ENCODE measurements at regions not wholly inside any gene's neighbourhood (a gene's known extent, or its start where the extent isn't known, plus 50 kb on each side); places are given as distances from the start of the nearest gene placed in this dataset.
"Not testable (repeated sequence)": the region's sequence is repeated elsewhere in the genome, so short reads cannot be mapped to it uniquely, and the experiment has no call there.

- DNase-seq = no peak
- CTCF ChIA-PET = no interaction called here
- Mint-ChIP-seq H3K9me3 (peaks cover 2% of the 10 kb centered on the region), H3K4me1 (ENCODE audit: low read depth) (no peaks in the 10 kb centered on the region), H3K27ac (no peak overlapping the region), H3K27me3 (ENCODE audit: low read depth) (no peaks in the 10 kb centered on the region), H3K36me3 (ENCODE audit: low read depth) (no peaks in the 10 kb centered on the region), H3K4me3 (no peak overlapping the region)
- intact Hi-C loops (cut with micrococcal nuclease) = no loop called here
These were observed 824.8 kb upstream of the GALNTL6 start for GRCh38 chr4:170988446-170988845.

DNA sequence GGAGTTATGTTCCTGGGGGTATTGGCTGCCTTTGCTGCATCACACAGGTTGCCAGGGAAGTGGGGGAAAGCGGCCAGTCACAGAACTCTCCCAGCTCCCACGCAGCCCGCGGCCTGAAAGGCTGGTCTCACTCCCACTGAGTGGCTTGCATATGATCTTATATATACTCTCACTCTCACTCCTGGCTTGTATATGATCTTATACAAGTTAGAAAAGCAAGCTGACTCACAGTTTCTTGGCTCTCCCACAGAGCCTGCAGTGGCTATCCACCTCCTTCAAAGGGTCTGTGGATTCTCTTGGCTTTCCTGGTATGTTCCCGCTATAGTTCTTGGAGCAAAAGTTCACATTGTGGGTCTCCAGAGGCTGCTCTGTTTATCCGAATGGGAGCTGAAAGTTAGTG lies 833.5 kb upstream of the GALNTL6 start:
- peaks cover 11% of the 10 kb centered on the region for H3K9me3 Mint-ChIP-seq
- no peaks in the 10 kb centered on the region for H3K4me1 Mint-ChIP-seq (ENCODE audit: low read depth)
- no peak overlapping the region for H3K4me3 Mint-ChIP-seq
- no peak overlapping the region for H3K27ac Mint-ChIP-seq
- CTCF ChIA-PET = interaction anchor here (0.6 kb wide), 1 partner anchor 195 kb away, joined by 3 read pairs; no protein-coding TSS in a partner anchor
- DNase-seq = no peak
- H3K36me3 Mint-ChIP-seq (ENCODE audit: low read depth) = no peaks in the 10 kb centered on the region
- H3K27me3 Mint-ChIP-seq (ENCODE audit: low read depth) = no peaks in the 10 kb centered on the region
- intact Hi-C loops (cut with micrococcal nuclease) = no loop called here

DNA sequence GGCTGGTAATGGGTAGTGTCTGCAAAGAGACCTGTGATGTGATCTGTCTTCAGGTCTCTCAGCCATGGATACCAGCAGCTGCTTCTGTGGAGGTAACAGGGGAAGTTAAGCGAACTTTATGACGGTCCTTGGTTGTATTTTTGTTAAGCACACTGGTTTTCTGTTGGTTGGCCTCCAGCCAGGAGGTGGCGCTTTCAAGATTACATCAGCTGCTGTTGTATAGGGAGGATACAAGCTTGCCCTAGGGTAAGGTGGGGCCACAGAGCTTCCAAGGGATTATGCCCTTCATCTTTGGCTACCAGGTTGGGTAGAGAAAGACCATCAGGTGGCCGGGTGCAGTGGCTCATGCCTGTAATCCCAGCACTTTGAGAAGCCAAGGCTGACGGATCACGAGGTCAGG lies 834.2 kb upstream of the GALNTL6 start:
- no peaks in the 10 kb centered on the region for H3K27me3 Mint-ChIP-seq (ENCODE audit: low read depth)
- intact Hi-C loops (cut with micrococcal nuclease) = no loop called here
- H3K27ac Mint-ChIP-seq = no peak overlapping the region
- H3K36me3 Mint-ChIP-seq (ENCODE audit: low read depth) = no peaks in the 10 kb centered on the region
- H3K4me3 Mint-ChIP-seq = no peak overlapping the region
- CTCF ChIA-PET = interaction anchor here (1.8 kb wide), 1 partner anchor 12 kb away, joined by 4 read pairs; no protein-coding TSS in a partner anchor
- peaks cover 15% of the 10 kb centered on the region for H3K9me3 Mint-ChIP-seq
- DNase-seq = no peak
- no peaks in the 10 kb centered on the region for H3K4me1 Mint-ChIP-seq (ENCODE audit: low read depth)

GRCh38 chr4:170949084-170949483 lies 859.3 kb upstream of the AADAT start:
- Mint-ChIP-seq H3K4me3 (no peak overlapping the region), H3K9me3 (peaks cover 9% of the 10 kb centered on the region), H3K27me3 (ENCODE audit: low read depth) (no peaks in the 10 kb centered on the region), H3K4me1 (ENCODE audit: low read depth) (no peaks in the 10 kb centered on the region), H3K36me3 (ENCODE audit: low read depth) (no peaks in the 10 kb centered on the region), H3K27ac (no peak overlapping the region)
- DNase-seq = no peak
- intact Hi-C loops (cut with micrococcal nuclease) = no loop called here
- CTCF ChIA-PET = no interaction called here

DNA sequence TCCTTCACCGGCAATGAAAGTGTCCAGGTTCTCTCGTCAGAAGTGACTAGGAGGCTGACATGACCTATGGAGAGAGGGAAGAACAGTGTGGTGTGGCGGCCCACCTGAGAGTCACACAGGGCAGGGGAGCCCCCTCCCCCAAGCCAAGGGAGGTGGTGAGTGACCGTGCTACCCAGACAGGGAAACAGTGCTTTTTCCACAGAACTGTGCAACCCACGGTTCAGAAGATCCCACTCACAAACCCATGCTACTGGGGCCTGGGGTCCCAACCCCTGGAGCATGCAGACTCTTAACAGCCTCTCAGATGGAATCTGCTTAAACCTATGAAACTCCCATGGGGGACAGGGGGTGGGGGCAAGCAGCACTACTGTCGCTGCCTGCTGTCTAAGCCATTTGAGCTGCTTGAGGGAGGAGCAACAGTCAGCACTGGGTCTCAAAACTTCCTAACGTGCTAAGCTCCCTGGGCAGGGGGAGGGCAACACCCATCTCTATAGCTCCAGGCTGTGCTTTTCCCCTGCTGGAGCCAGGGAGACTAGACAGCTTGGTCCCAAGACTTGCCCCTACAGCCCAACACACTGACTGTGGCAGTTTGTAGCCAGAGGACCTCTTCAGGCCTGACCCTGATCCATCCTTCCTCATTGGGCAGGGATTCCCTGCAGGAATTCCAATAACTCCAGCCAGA lies 850.4 kb upstream of the AADAT start:
- no peaks in the 10 kb centered on the region for H3K27me3 Mint-ChIP-seq (ENCODE audit: low read depth)
- no peak for DNase-seq
- no peaks in the 10 kb centered on the region for H3K36me3 Mint-ChIP-seq (ENCODE audit: low read depth)
- no peaks in the 10 kb centered on the region for H3K4me1 Mint-ChIP-seq (ENCODE audit: low read depth)
- intact Hi-C loops (cut with micrococcal nuclease) = no loop called here
- no peak overlapping the region for H3K4me3 Mint-ChIP-seq
- CTCF ChIA-PET = no interaction called here
- H3K9me3 Mint-ChIP-seq = peaks cover 20% of the 10 kb centered on the region
- H3K27ac Mint-ChIP-seq = no peak overlapping the region

GRCh38 chr4:170938588-170938987 lies 848.8 kb upstream of the AADAT start:
- intact Hi-C loops (cut with micrococcal nuclease) = no loop called here
- Mint-ChIP-seq H3K27ac (no peak overlapping the region), H3K4me1 (ENCODE audit: low read depth) (no peaks in the 10 kb centered on the region), H3K9me3 (peaks cover 18% of the 10 kb centered on the region), H3K27me3 (ENCODE audit: low read depth) (no peaks in the 10 kb centered on the region), H3K4me3 (no peak overlapping the region), H3K36me3 (ENCODE audit: low read depth) (no peaks in the 10 kb centered on the region)
- CTCF ChIA-PET = interaction anchor here (0.6 kb wide), 1 partner anchor 23 kb away, joined by 3 read pairs; no protein-coding TSS in a partner anchor
- DNase-seq = no peak

DNA sequence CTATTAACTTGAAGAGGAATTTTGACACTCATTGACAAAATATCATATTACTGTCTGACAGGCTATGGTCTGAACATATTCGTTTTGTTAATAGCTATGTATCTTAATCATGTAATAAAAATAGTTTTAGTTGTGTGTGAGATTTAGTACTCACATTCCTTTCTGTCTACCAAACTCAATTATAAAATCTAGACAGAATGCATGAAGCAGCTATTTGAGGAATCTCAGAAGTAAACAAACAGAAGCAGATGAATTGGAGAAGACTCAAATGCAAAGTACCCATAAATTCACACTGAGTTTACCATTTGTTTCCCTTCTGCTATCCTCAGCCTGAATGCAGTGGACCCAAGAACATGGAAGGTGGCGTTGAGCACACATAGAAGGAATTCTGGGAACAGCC lies 841.6 kb upstream of the AADAT start:
- peaks cover 3% of the 10 kb centered on the region for H3K9me3 Mint-ChIP-seq
- no peaks in the 10 kb centered on the region for H3K36me3 Mint-ChIP-seq (ENCODE audit: low read depth)
- intact Hi-C loops (cut with micrococcal nuclease) = no loop called here
- no peak for DNase-seq
- no peak overlapping the region for H3K4me3 Mint-ChIP-seq
- no peak overlapping the region for H3K27ac Mint-ChIP-seq
- CTCF ChIA-PET = no interaction called here
- H3K27me3 Mint-ChIP-seq (ENCODE audit: low read depth) = no peaks in the 10 kb centered on the region
- H3K4me1 Mint-ChIP-seq (ENCODE audit: low read depth) = no peaks in the 10 kb centered on the region

GRCh38 chr4:170888660-170889059 lies 798.9 kb upstream of the AADAT start:
- no peak overlapping the region for H3K27ac Mint-ChIP-seq
- peaks cover 2% of the 10 kb centered on the region for H3K9me3 Mint-ChIP-seq
- H3K36me3 Mint-ChIP-seq (ENCODE audit: low read depth) = no peaks in the 10 kb centered on the region
- no peak for DNase-seq
- no peak overlapping the region for H3K4me3 Mint-ChIP-seq
- CTCF ChIA-PET = no interaction called here
- no peaks in the 10 kb centered on the region for H3K27me3 Mint-ChIP-seq (ENCODE audit: low read depth)
- intact Hi-C loops (cut with micrococcal nuclease) = no loop called here
- H3K4me1 Mint-ChIP-seq (ENCODE audit: low read depth) = no peaks in the 10 kb centered on the region

GRCh38 chr4:170887396-170887795 lies 797.6 kb upstream of the AADAT start:
- no peak overlapping the region for H3K27ac Mint-ChIP-seq
- H3K9me3 Mint-ChIP-seq = peaks cover 6% of the 10 kb centered on the region
- no peaks in the 10 kb centered on the region for H3K36me3 Mint-ChIP-seq (ENCODE audit: low read depth)
- no peaks in the 10 kb centered on the region for H3K27me3 Mint-ChIP-seq (ENCODE audit: low read depth)
- CTCF ChIA-PET = no interaction called here
- no peak for DNase-seq
- intact Hi-C loops (cut with micrococcal nuclease) = no loop called here
- H3K4me3 Mint-ChIP-seq = no peak overlapping the region
- no peaks in the 10 kb centered on the region for H3K4me1 Mint-ChIP-seq (ENCODE audit: low read depth)

GRCh38 chr4:170884969-170885570 lies 795.3 kb upstream of the AADAT start:
- H3K27ac Mint-ChIP-seq = no peak overlapping the region
- H3K36me3 Mint-ChIP-seq (ENCODE audit: low read depth) = no peaks in the 10 kb centered on the region
- intact Hi-C loops (cut with micrococcal nuclease) = no loop called here
- CTCF ChIA-PET = interaction anchor here (1.2 kb wide), 1 partner anchor 14 kb away, joined by 3 read pairs; no protein-coding TSS in a partner anchor
- no peaks in the 10 kb centered on the region for H3K4me1 Mint-ChIP-seq (ENCODE audit: low read depth)
- DNase-seq = no peak
- H3K9me3 Mint-ChIP-seq = peaks cover 6% of the 10 kb centered on the region
- no peaks in the 10 kb centered on the region for H3K27me3 Mint-ChIP-seq (ENCODE audit: low read depth)
- no peak overlapping the region for H3K4me3 Mint-ChIP-seq

GRCh38 chr4:170881646-170882045 lies 791.9 kb upstream of the AADAT start:
- DNase-seq; H3K27me3 Mint-ChIP-seq (ENCODE audit: low read depth); H3K4me1 Mint-ChIP-seq (ENCODE audit: low read depth); H3K27ac Mint-ChIP-seq; H3K9me3 Mint-ChIP-seq; CTCF ChIA-PET; intact Hi-C loops (cut with micrococcal nuclease); H3K4me3 Mint-ChIP-seq; H3K36me3 Mint-ChIP-seq (ENCODE audit: low read depth): not testable (repeated sequence)

DNA sequence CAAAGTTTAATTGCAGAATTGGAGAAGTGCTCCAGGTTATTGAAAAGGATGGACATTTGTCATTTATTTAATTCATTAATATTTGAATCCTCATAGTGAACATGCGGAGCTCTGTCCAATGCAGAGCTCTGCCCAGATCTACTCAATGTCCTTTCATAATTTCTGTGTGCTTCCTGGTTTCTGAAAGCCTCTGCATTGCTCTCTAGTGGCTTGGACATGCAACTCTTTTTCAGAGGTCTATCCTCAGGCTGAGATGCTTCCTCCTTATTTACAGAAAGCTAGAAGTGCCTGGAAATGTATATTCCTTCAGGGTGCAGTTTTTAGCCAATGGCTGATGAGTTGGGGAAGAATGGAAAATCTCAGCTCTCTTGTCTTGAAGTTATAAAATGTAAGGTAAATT lies 786.1 kb upstream of the AADAT start:
- H3K9me3 Mint-ChIP-seq = peaks cover 2% of the 10 kb centered on the region
- CTCF ChIA-PET = no interaction called here
- H3K36me3 Mint-ChIP-seq (ENCODE audit: low read depth) = no peaks in the 10 kb centered on the region
- no peaks in the 10 kb centered on the region for H3K4me1 Mint-ChIP-seq (ENCODE audit: low read depth)
- H3K27me3 Mint-ChIP-seq (ENCODE audit: low read depth) = no peaks in the 10 kb centered on the region
- H3K4me3 Mint-ChIP-seq = no peak overlapping the region
- intact Hi-C loops (cut with micrococcal nuclease) = no loop called here
- no peak overlapping the region for H3K27ac Mint-ChIP-seq
- no peak for DNase-seq

DNA sequence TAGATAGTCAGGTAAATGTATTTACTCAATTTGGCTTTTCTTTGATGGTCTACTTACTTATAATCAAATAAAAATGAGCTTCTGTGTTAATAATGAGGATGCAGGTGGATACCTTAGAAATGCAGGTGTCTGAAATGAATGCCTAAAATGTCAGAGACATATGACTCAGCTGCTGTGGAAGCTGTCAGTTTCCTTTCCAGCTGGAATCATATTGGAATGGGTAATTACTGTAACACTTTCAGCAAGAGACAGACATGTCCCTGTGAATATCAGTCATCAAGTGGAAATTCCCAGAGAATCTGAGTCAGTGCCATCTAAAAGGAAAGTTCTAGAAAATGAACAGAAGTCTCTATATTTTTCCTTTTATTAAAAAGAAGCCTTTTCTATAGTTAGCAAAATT lies 783.0 kb upstream of the AADAT start:
- Mint-ChIP-seq H3K4me1 (ENCODE audit: low read depth) (no peaks in the 10 kb centered on the region), H3K27ac (no peak overlapping the region), H3K9me3 (peaks cover 4% of the 10 kb centered on the region), H3K27me3 (ENCODE audit: low read depth) (no peaks in the 10 kb centered on the region), H3K4me3 (no peak overlapping the region), H3K36me3 (ENCODE audit: low read depth) (no peaks in the 10 kb centered on the region)
- CTCF ChIA-PET = no interaction called here
- no peak for DNase-seq
- intact Hi-C loops (cut with micrococcal nuclease) = no loop called here
